ENCODE measurements at regions not wholly inside any gene's neighbourhood (a gene's known extent, or its start where the extent isn't known, plus 50 kb on each side); places are given as distances from the start of the nearest gene placed in this dataset.

GRCh38 chr3:127349501-127350171 is 61.8 kb upstream of the PRR20G start:
- DNase-seq (ENCODE audit: low spot score) = no peak

GRCh38 chr3:127342735-127343134 is 54.9 kb upstream of the PRR20G start:
- DNase-seq (ENCODE audit: low spot score) = no peak

- DNase-seq (ENCODE audit: low spot score) = no peak
Observed at GRCh38 chr3:127339928-127340861, 52.3 kb upstream of the PRR20G start.

GRCh38 chr3:127339016-127339415 is 51.2 kb upstream of the PRR20G start:
- DNase-seq (ENCODE audit: low spot score) = no peak

GRCh38 chr3:127337911-127338531 is 50.2 kb upstream of the PRR20G start:
- no peak for DNase-seq (ENCODE audit: low spot score)

Data from CD4-positive, alpha-beta T cell treated with Interleukin-15 for 4 hours (primary cell).